ENCODE measurements at regions not wholly inside any gene's neighbourhood (a gene's known extent, or its start where the extent isn't known, plus 50 kb on each side); places are given as distances from the start of the nearest gene placed in this dataset.

- no peak for DNase-seq (ENCODE audit: low read depth, low spot score)
Measured at GRCh38 chr1:81700728-81701470, 99.8 kb upstream of the ADGRL2 start.

GRCh38 chr1:81699234-81699633 is 101.5 kb upstream of the ADGRL2 start:
- DNase-seq (ENCODE audit: low read depth, low spot score): no peak

- no peak for DNase-seq (ENCODE audit: low read depth, low spot score)
Measured at GRCh38 chr1:81695741-81696140, 105.0 kb upstream of the ADGRL2 start.

- DNase-seq (ENCODE audit: low read depth, low spot score): no peak
Measured at GRCh38 chr1:81693316-81693715, 107.4 kb upstream of the ADGRL2 start.

- no peak for DNase-seq (ENCODE audit: low read depth, low spot score)
Measured at GRCh38 chr1:81690676-81691453, 109.9 kb upstream of the ADGRL2 start.

- DNase-seq (ENCODE audit: low read depth, low spot score): no peak
Measured at GRCh38 chr1:81689531-81689941, 111.2 kb upstream of the ADGRL2 start.

GRCh38 chr1:81682490-81682889 is 118.2 kb upstream of the ADGRL2 start:
- DNase-seq (ENCODE audit: low read depth, low spot score): no peak

- no peak for DNase-seq (ENCODE audit: low read depth, low spot score)
Measured at GRCh38 chr1:81681601-81682266, 119.0 kb upstream of the ADGRL2 start.

GRCh38 chr1:81681114-81681513 is 119.6 kb upstream of the ADGRL2 start:
- no peak for DNase-seq (ENCODE audit: low read depth, low spot score)

GRCh38 chr1:81679942-81680341 is 120.8 kb upstream of the ADGRL2 start:
- no peak for DNase-seq (ENCODE audit: low read depth, low spot score)

- DNase-seq (ENCODE audit: low read depth, low spot score): no peak
Measured at GRCh38 chr1:81678779-81679178, 122.0 kb upstream of the ADGRL2 start.

- no peak for DNase-seq (ENCODE audit: low read depth, low spot score)
Measured at GRCh38 chr1:81672766-81673165, 128.0 kb upstream of the ADGRL2 start.

GRCh38 chr1:81671038-81671437 is 129.7 kb upstream of the ADGRL2 start:
- no peak for DNase-seq (ENCODE audit: low read depth, low spot score)

GRCh38 chr1:81670286-81670685 is 130.4 kb upstream of the ADGRL2 start:
- peak; percentile 84 for DNase-seq (ENCODE audit: low read depth, low spot score)

- DNase-seq (ENCODE audit: low read depth, low spot score): no peak
Measured at GRCh38 chr1:81666586-81666985, 134.1 kb upstream of the ADGRL2 start.

- DNase-seq (ENCODE audit: low read depth, low spot score): no peak
Measured at GRCh38 chr1:81664341-81664740, 136.4 kb upstream of the ADGRL2 start.

- DNase-seq (ENCODE audit: low read depth, low spot score): no peak
Measured at GRCh38 chr1:81662913-81663526, 137.7 kb upstream of the ADGRL2 start.

- DNase-seq (ENCODE audit: low read depth, low spot score): no peak
Measured at GRCh38 chr1:81660286-81660685, 140.4 kb upstream of the ADGRL2 start.

- no peak for DNase-seq (ENCODE audit: low read depth, low spot score)
Measured at GRCh38 chr1:81654657-81655056, 146.1 kb upstream of the ADGRL2 start.

GRCh38 chr1:81654147-81654546 is 146.6 kb upstream of the ADGRL2 start:
- no peak for DNase-seq (ENCODE audit: low read depth, low spot score)

GRCh38 chr1:81650776-81651175 is 150.0 kb upstream of the ADGRL2 start:
- no peak for DNase-seq (ENCODE audit: low read depth, low spot score)

- no peak for DNase-seq (ENCODE audit: low read depth, low spot score)
Measured at GRCh38 chr1:81635816-81636215, 164.9 kb upstream of the ADGRL2 start.

Measured in brain pericyte (primary cell).